ENCODE measurements at regions not wholly inside any gene's neighbourhood (a gene's known extent, or its start where the extent isn't known, plus 50 kb on each side); places are given as distances from the start of the nearest gene placed in this dataset.
A peak's percentile ranks its signal among the peaks of the same experiment; 100 is the strongest.

- ChIA-PET CTCF (interaction anchor here (1.3 kb wide), 1 partner anchor 9 kb away, joined by 5 read pairs; no protein-coding TSS in a partner anchor), POLR2A (interaction anchor here (0.6 kb wide), 1 partner anchor 671 kb away, joined by 3 read pairs; no protein-coding TSS in a partner anchor)
- peaks cover 29% of the 10 kb centered on the region for H3K9me3 Mint-ChIP-seq
- H3K27me3 Mint-ChIP-seq, result no peaks in the 10 kb centered on the region
- H3K4me1 Mint-ChIP-seq, result peaks cover 42% of the 10 kb centered on the region
- no peak overlapping the region for H3K27ac Mint-ChIP-seq
- no peak overlapping the region for H3K4me3 Mint-ChIP-seq
- H3K36me3 Mint-ChIP-seq (ENCODE audit: low read depth), result peaks cover 46% of the 10 kb centered on the region
- DNase-seq, result no peak
Observed at GRCh38 chr10:60704471-60704870, 73.8 kb upstream of the CDK1 start.

DNA sequence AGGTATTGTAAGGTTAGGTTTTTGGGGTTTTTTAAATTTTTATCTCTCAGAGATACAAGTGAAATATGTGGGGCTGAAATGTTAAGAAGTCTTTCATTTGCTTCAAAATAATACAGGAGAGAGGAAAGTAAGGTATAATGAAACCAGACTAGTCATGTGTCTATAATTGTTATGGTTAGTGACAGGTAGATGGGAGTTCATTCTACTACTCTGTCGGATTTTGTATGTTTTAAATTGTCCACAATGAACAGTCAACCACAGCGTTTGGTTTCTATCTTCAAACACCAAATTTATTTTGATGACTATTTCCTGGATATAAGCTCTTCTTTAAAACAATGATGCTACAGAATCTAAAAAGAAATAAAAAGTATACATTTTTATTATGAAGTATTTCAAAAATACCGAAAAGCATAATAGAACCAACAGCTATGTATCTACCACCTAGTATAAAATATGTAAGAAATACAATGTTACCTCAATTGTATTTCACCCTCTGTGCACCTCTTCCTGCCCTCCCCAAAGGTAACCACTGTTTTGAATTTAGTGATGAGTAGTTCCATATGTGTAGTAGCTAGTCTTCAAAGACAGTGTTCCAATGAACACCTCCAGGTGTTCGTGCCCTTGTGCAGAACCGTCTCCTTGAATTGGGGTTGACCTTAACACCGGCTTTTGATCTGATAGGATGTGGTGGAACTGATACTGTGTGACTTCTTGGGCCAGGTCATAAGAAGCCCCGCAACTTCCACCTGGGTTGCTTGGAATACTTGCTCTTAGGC is 74.8 kb upstream of the CDK1 start:
- Mint-ChIP-seq H3K36me3 (ENCODE audit: low read depth) (peaks cover 44% of the 10 kb centered on the region), H3K4me3 (no peak overlapping the region), H3K27me3 (no peaks in the 10 kb centered on the region), H3K27ac (no peak overlapping the region), H3K4me1 (peaks cover 36% of the 10 kb centered on the region), H3K9me3 (peaks cover 26% of the 10 kb centered on the region)
- CTCF ChIA-PET, result interaction anchor here (0.7 to 1.5 kb wide), 4 partner anchors 10 to 67 kb away, joined by 3 to 5 read pairs (median 4); no protein-coding TSS in a partner anchor
- POLR2A ChIA-PET, result no interaction called here
- no peak for DNase-seq

GRCh38 chr10:60687679-60688078 is 90.6 kb upstream of the CDK1 start:
- POLR2A ChIA-PET, result no interaction called here
- H3K27me3 Mint-ChIP-seq, result no peaks in the 10 kb centered on the region
- CTCF ChIA-PET, result no interaction called here

GRCh38 chr10:60684091-60684490 is 94.2 kb upstream of the CDK1 start:
- H3K27me3 Mint-ChIP-seq, result no peaks in the 10 kb centered on the region
- no peak overlapping the region for H3K27ac Mint-ChIP-seq
- no peak overlapping the region for H3K4me3 Mint-ChIP-seq
- H3K9me3 Mint-ChIP-seq, result peaks cover 5% of the 10 kb centered on the region
- no peak for DNase-seq
- ChIA-PET CTCF (no interaction called here), POLR2A (no interaction called here)
- H3K4me1 Mint-ChIP-seq, result no peaks in the 10 kb centered on the region
- peaks cover 37% of the 10 kb centered on the region for H3K36me3 Mint-ChIP-seq (ENCODE audit: low read depth)

More at GRCh38 chr10:60687679-60688078, 90.6 kb upstream of the CDK1 start:
- peaks cover 32% of the 10 kb centered on the region for H3K36me3 Mint-ChIP-seq (ENCODE audit: low read depth)
- H3K27ac Mint-ChIP-seq, result no peak overlapping the region
- H3K9me3 Mint-ChIP-seq, result peaks cover 15% of the 10 kb centered on the region
- H3K4me3 Mint-ChIP-seq, result no peak overlapping the region
- H3K4me1 Mint-ChIP-seq, result no peaks in the 10 kb centered on the region
- DNase-seq, result no peak

DNA sequence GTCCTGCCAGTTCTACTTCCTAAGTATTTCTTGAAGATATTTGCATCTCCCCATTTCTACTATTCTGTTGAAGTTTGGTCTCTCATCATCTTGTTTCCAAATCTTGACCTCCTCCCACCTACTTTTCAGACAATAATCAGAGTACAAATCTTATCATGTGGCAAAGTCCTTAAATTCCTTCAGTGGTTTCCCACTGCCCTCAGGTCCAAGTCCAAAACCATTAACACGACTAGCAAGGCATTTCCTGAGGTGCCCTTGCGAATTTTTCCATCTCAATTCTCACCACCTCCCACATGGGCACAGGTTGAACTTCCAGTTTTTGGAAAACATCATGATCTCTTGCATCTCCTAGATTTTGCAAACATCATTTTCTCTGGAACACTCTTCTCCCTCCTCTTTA is 97.2 kb upstream of the CDK1 start:
- Mint-ChIP-seq H3K4me3 (no peak overlapping the region), H3K36me3 (ENCODE audit: low read depth) (peaks cover 30% of the 10 kb centered on the region), H3K27me3 (no peaks in the 10 kb centered on the region), H3K9me3 (no peaks in the 10 kb centered on the region), H3K4me1 (no peaks in the 10 kb centered on the region), H3K27ac (no peak overlapping the region)
- DNase-seq, result no peak
- POLR2A ChIA-PET, result no interaction called here
- CTCF ChIA-PET, result no interaction called here

GRCh38 chr10:60679388-60679990 is 98.8 kb upstream of the CDK1 start:
- Mint-ChIP-seq H3K9me3 (peaks cover 5% of the 10 kb centered on the region), H3K4me1 (peaks cover 1% of the 10 kb centered on the region), H3K36me3 (ENCODE audit: low read depth) (peaks cover 35% of the 10 kb centered on the region), H3K27me3 (no peaks in the 10 kb centered on the region), H3K27ac (no peak overlapping the region), H3K4me3 (no peak overlapping the region)
- no peak for DNase-seq
- POLR2A ChIA-PET, result no interaction called here
- CTCF ChIA-PET, result no interaction called here

- ChIA-PET POLR2A (no interaction called here), CTCF (no interaction called here)
- H3K27ac Mint-ChIP-seq, result no peak overlapping the region
- no peak overlapping the region for H3K4me3 Mint-ChIP-seq
- H3K9me3 Mint-ChIP-seq, result peaks cover 10% of the 10 kb centered on the region
- no peaks in the 10 kb centered on the region for H3K27me3 Mint-ChIP-seq
- peaks cover 36% of the 10 kb centered on the region for H3K36me3 Mint-ChIP-seq (ENCODE audit: low read depth)
- H3K4me1 Mint-ChIP-seq, result peaks cover 1% of the 10 kb centered on the region
- DNase-seq, result no peak
Observed at GRCh38 chr10:60678978-60679377, 99.3 kb upstream of the CDK1 start.

- H3K9me3 Mint-ChIP-seq, result peaks cover 13% of the 10 kb centered on the region
- no peak overlapping the region for H3K4me3 Mint-ChIP-seq
- POLR2A ChIA-PET, result no interaction called here
- DNase-seq, result no peak
- no peaks in the 10 kb centered on the region for H3K27me3 Mint-ChIP-seq
- peaks cover 40% of the 10 kb centered on the region for H3K36me3 Mint-ChIP-seq (ENCODE audit: low read depth)
- H3K4me1 Mint-ChIP-seq, result peaks cover 1% of the 10 kb centered on the region
- CTCF ChIA-PET, result no interaction called here
- no peak overlapping the region for H3K27ac Mint-ChIP-seq
Observed at GRCh38 chr10:60677531-60678129, 100.6 kb upstream of the CDK1 start.

DNA sequence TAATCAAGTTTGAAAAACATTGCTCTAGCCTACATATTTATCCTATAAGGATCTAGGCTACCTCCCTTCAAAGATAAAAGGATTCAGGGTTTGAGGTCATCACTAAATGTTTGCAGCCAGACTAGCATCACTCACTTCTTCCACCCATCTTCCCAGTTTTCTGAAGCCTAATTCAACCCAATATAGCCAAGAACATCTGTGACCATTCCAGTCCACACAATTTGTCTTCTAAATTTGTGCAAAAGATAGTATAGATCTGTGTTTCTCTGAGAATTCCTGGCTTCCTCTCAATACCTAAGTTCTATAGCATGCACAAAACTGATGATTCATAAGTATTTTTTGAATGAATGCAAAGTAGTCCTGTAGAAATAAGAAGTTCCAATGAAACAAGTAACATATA is 103.0 kb upstream of the CDK1 start:
- no peak for DNase-seq
- POLR2A ChIA-PET, result no interaction called here
- Mint-ChIP-seq H3K27me3 (no peaks in the 10 kb centered on the region), H3K27ac (no peak overlapping the region), H3K36me3 (ENCODE audit: low read depth) (peaks cover 33% of the 10 kb centered on the region), H3K4me1 (peaks cover 1% of the 10 kb centered on the region), H3K9me3 (peaks cover 16% of the 10 kb centered on the region), H3K4me3 (no peak overlapping the region)
- CTCF ChIA-PET, result no interaction called here

DNA sequence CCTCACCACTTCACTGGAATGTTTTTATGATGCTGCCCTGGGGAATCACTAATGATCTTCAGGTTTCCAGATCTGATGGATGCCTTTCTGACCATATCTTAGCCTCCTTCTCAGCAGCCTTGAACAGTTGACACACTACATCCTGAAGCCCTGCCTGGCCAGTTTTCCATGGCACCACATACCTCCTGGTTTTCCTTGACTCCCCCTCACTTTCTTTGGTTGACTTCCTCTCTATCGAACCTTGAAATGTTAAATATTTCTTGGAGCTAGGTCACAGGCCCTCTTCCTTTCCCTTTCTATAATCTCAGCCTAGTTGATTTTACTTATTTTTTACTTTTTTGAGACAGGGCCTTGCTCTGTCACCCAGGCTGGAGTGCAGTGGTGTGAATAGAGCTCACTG is 108.8 kb upstream of the CDK1 start:
- H3K4me1 Mint-ChIP-seq, result peaks cover 2% of the 10 kb centered on the region
- no peak overlapping the region for H3K27ac Mint-ChIP-seq
- no peak for DNase-seq
- no peak overlapping the region for H3K4me3 Mint-ChIP-seq
- no peaks in the 10 kb centered on the region for H3K27me3 Mint-ChIP-seq
- CTCF ChIA-PET, result no interaction called here
- POLR2A ChIA-PET, result no interaction called here
- H3K9me3 Mint-ChIP-seq, result peaks cover 11% of the 10 kb centered on the region
- H3K36me3 Mint-ChIP-seq (ENCODE audit: low read depth), result peaks cover 22% of the 10 kb centered on the region

GRCh38 chr10:60666221-60666620 is 112.1 kb upstream of the CDK1 start:
- peaks cover 1% of the 10 kb centered on the region for H3K9me3 Mint-ChIP-seq
- H3K4me1 Mint-ChIP-seq, result peaks cover 25% of the 10 kb centered on the region
- H3K27me3 Mint-ChIP-seq, result no peaks in the 10 kb centered on the region
- H3K36me3 Mint-ChIP-seq (ENCODE audit: low read depth), result peaks cover 2% of the 10 kb centered on the region
- no peak overlapping the region for H3K4me3 Mint-ChIP-seq
- no peak overlapping the region for H3K27ac Mint-ChIP-seq
- DNase-seq, result no peak
- POLR2A ChIA-PET, result no interaction called here
- CTCF ChIA-PET, result no interaction called here

- H3K36me3 Mint-ChIP-seq (ENCODE audit: low read depth), result peaks cover 8% of the 10 kb centered on the region
- ChIA-PET POLR2A (no interaction called here), CTCF (no interaction called here)
- no peak for DNase-seq
- peaks cover 32% of the 10 kb centered on the region for H3K4me1 Mint-ChIP-seq
- H3K4me3 Mint-ChIP-seq, result no peak overlapping the region
- H3K9me3 Mint-ChIP-seq, result no peaks in the 10 kb centered on the region
- no peak overlapping the region for H3K27ac Mint-ChIP-seq
- H3K27me3 Mint-ChIP-seq, result no peaks in the 10 kb centered on the region
Observed at GRCh38 chr10:60664859-60665258, 113.4 kb upstream of the CDK1 start.

DNA sequence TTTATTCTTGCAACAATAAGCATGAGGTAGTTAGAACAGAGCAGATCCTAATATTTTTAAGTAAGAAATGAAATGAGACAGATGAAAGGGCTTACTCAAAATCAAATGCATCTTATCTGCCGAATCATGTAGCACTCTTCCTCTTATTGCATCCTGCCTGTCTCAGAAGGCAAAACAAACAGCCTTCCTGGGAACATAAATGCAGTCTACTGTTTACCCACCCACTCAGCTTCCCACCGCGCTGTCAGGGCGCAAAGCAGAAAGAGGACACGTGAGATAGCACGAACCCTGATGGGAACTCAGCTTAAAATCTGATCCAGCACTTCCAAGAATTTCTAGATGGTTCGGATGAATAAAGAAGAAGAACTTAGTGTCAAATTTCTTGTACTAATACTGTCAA is 114.4 kb upstream of the CDK1 start:
- no peak for DNase-seq
- peaks cover 2% of the 10 kb centered on the region for H3K9me3 Mint-ChIP-seq
- no peaks in the 10 kb centered on the region for H3K27me3 Mint-ChIP-seq
- peaks cover 32% of the 10 kb centered on the region for H3K4me1 Mint-ChIP-seq
- ChIA-PET CTCF (no interaction called here), POLR2A (no interaction called here)
- no peak overlapping the region for H3K4me3 Mint-ChIP-seq
- H3K27ac Mint-ChIP-seq, result peak overlapping the region; percentile 69
- peaks cover 8% of the 10 kb centered on the region for H3K36me3 Mint-ChIP-seq (ENCODE audit: low read depth)

All from activated CD4-positive, alpha-beta T cell treated with anti-CD3 and anti-CD28 coated beads, Interleukin-2, amount 10 ng/mL, durations not matched to agents 7 days and 5 days (primary cell).